Heart left ventricle (tissue), 13 donors: ENCODE measurements at regions not wholly inside any gene's neighbourhood (a gene's known extent, or its start where the extent isn't known, plus 50 kb on each side); places are given as distances from the start of the nearest gene placed in this dataset.

ENCODE experiments used
- POLR2A ChIP-seq, 2 donors: fragments of 450-650 bp; IDR thresholded peaks; one replicate each; pipeline ENCODE4 v1.6.1; 2017; ENCODE audit warnings: antibody characterized with exemption in 2 of 2, mild to moderate bottlenecking in 2 of 2, moderate library complexity in 2 of 2
- TF ChIP-seq, protein P1 (sequence below), 12 donors: fragments of 200-600 bp; sonication (generic) in 4 of 12; IDR thresholded peaks; one replicate each; pipeline versions ENCODE4 v1.5.0 to v1.8.0; 2018 to 2022; ENCODE audit warnings: antibody characterized with exemption in 12 of 12, mild to moderate bottlenecking in 5 of 12
- donor health status: ischemic (EF 13 %, LVEDD 7.1; RV severe dilation, severe dysfunction).
- donor health status: DM: no; HTN: yes; CAD: no.
- donor health status: DM: no; HTN: no; CAD: no.
- donor health status: ischemic (EF 25% LVEDD 6.9; RV normal size, moderate dysfunction).
- donor health status: ischemic (EF 25% LVEDD 5.7; RV mildly dilated, moderate dysfunction).
- donor health status: ischemic (EF 35%, LVEDD 5.7; RV mildly dilated, moderate dysfunction).
- donor health status: nonischemic (EF 11% LVEDD 7.7; RV severe dilation, severe dysfunction).
- donor health status: DM: yes; HTN: yes; CAD: no.
- donor health status: PGD.
- donor health status: ischemic (EF 29% LVEDD 5.4; RV normal size, mild dysfunction).
- donor health status: nonischemic (EF 23%, LVEDD 6.1; RV moderate dilation, normal function).

DNA sequence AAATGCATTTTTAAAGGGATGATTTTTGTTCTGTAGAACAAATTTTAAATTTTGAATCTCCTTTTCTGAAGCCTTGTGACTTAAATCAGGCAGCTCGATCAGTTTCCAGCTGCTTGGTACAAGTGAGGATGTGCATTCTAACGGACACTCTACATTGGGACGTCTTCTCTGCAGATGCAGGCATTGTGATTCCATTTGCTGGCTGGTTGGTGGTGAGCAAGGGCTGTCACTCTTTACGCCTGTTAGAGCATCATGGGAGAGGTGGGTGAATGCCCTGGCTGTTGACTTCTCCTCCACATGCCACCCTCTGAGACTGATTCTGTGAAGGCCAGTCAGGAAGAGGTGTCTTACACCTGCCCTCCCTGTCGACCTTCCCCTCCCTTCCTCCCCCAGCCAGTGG lies 240.5 kb upstream of the RNF32 start:
- TF ChIP-seq, protein P1, sequence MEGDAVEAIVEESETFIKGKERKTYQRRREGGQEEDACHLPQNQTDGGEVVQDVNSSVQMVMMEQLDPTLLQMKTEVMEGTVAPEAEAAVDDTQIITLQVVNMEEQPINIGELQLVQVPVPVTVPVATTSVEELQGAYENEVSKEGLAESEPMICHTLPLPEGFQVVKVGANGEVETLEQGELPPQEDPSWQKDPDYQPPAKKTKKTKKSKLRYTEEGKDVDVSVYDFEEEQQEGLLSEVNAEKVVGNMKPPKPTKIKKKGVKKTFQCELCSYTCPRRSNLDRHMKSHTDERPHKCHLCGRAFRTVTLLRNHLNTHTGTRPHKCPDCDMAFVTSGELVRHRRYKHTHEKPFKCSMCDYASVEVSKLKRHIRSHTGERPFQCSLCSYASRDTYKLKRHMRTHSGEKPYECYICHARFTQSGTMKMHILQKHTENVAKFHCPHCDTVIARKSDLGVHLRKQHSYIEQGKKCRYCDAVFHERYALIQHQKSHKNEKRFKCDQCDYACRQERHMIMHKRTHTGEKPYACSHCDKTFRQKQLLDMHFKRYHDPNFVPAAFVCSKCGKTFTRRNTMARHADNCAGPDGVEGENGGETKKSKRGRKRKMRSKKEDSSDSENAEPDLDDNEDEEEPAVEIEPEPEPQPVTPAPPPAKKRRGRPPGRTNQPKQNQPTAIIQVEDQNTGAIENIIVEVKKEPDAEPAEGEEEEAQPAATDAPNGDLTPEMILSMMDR (IDR thresholded peaks at IDR 0.05): no peak
- no peak for TF ChIP-seq POLR2A (IDR thresholded peaks at IDR 0.05)
